DLD1 (cell line): ENCODE measurements at regions not wholly inside any gene's neighbourhood (a gene's known extent, or its start where the extent isn't known, plus 50 kb on each side); places are given as distances from the start of the nearest gene placed in this dataset.

Experiments
- in situ Hi-C: cut with HindIII; loops from 2 replicates; pipeline ENCODE4 v1.10.0; 2017; ENCODE audit warnings: low sequenced_read_pairs

- in situ Hi-C loops, result no loop called here
Observed at GRCh38 chr1:218633238-218633988, 288.3 kb downstream of the TGFB2 start.

GRCh38 chr1:218634212-218634611, 289.1 kb downstream of the TGFB2 start:
- in situ Hi-C loops, result no loop called here

GRCh38 chr1:218636548-218636947, 291.4 kb downstream of the TGFB2 start:
- in situ Hi-C loops, result no loop called here

DNA sequence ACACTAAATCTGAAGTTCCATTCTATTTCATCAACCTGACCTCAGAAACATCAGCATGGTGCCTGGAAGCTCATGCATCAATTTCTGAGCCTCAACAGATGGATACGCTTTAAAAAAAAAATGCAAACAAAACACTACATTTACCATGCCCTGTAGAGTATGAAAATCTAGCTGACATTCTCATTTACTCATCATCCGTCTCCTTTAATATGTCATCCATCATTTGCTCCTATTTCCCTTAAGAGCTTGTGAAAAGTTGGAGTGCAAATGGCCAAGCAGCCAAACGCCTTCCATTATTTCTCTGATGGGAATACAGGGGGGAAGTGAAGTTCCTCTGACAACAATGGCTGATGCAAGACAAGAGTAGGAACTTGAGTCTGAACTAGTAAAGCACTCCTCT, 295.0 kb downstream of the TGFB2 start:
- in situ Hi-C loops, result no loop called here

- in situ Hi-C loops, result no loop called here
Observed at GRCh38 chr1:218642033-218642948, 297.2 kb downstream of the TGFB2 start.

- in situ Hi-C loops, result no loop called here
Observed at GRCh38 chr1:218643281-218643680, 298.1 kb downstream of the TGFB2 start.

DNA sequence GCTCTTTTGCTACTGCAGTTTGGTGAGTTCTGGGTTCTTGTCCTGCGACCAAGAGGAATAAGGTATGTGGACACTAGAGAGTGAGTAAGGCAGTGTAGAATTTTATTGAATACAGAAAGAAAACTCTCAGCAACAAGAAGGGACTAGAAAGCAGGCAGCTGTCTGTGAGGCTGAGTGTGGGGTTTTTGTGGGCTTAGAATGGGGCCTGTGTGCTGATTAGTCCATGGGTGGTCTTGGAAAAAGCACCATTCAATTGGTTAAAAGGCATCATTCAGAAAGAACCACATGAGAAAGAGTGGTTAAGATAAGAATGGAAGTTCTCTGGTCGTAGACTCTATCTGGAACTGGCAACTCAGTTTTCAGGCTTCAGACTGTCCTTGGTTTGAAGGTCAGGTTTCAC, 298.8 kb downstream of the TGFB2 start:
- in situ Hi-C loops, result no loop called here

- in situ Hi-C loops, result no loop called here
Observed at GRCh38 chr1:218646288-218646687, 301.2 kb downstream of the TGFB2 start.

- in situ Hi-C loops, result no loop called here
Observed at GRCh38 chr1:218656301-218657037, 311.3 kb downstream of the TGFB2 start.

DNA sequence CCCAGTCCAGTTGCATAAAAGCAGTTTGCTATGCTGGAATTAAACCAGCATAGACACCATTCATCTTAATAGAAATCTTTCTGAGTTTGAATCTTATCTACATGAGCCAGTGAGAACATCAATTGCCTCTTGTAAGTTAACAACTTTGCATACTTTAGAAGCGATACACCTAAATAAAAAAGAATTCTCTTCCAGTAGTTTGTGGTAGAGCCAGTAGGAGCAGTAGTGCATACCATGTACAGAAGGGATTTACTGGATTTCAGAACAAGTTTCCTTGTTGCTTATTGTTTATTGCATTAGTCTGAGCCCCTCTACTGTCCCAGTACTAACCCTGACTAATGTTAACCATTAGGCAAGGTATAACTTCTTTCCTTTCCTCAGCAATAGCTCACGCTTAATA, 313.1 kb downstream of the TGFB2 start:
- in situ Hi-C loops, result no loop called here

DNA sequence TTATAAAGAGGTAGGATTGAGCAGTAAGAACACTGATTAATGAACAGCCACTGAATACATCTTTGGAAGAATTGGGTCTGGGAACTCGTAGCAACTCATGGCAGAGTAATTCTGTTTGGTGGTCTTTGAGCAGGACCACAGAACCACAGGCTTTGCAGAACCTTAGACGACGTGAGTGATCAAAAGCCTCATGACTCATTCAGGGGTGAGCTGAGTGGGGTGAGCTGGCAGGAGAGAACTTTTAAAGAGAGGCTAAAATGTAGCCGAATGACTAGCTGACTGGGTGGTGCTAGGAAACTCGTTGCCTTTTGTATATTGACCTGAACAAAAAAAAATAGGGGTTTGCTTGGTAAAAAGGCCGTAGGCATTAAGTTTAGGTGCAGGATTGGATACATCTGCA, 313.8 kb downstream of the TGFB2 start:
- in situ Hi-C loops, result no loop called here

DNA sequence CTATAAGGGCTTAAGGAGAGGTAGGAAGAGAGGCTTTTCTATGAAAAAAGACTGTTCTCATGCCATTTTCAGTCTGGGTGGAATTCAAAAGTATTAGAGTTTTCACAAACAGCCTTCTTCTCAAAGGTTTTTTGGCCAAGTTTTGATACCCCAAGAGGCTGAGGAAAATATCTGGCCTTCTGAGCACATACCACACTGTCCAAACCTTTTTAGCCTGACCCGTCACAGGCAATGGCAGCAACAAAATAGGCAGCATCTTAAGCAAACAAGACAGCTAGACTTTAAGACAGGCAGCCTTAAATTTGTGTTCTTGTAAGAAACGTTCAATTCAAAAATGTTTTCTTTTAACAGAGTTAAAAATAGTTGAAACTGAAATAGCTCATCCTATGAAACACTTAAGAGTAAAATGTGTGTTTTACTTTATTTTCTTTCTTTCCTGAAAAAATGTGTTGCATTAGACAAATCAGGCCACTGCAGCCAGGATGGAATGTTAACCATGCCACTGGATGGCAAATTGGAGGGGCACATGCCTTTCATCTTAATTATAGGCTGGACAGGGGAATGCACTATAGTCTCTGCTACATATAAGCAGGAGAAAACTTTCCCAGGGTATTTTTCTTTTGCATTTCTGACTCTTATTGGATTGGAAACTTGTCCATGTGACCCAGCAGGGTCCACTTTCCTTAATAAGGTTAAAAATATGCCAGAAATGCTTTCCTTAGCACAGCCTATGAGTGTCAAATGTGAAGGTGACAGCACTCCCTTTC, 315.0 kb downstream of the TGFB2 start:
- in situ Hi-C loops, result no loop called here

DNA sequence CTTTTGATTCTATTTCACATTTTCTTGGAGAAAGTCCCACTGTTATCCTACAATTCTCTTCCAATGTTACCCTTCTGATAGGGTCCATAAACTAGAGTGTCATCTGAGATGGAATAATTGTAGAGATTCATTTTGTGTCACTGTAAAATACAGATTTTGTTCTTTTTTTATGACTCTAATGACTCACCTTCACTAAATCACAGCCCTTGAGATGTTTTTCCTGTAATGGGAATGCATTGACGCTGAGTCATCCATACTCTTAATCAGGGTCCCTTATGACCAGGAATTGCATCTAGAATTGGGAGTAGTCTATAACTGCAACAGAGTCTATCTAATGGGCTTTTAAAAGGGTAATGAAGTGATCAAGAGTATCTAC, 315.5 kb downstream of the TGFB2 start:
- in situ Hi-C loops, result no loop called here

DNA sequence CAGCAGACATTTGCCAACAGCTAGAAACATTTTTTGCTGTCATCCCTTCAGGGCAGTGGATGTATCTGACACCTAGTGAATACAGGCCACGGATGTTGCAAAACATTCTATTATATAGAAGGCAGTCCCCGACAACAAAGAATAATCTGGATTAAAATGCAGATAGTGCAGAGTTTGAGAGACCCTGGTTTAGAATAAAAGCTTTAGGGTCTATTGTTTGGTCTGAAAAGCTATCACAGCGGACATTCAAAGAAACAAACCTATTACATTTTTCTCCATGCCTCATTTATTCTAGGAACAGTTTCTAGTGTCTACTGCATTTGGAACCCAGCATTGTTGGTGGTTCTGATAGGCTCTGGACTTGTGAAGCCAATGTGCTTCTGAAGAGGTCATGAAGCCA, 316.3 kb downstream of the TGFB2 start:
- in situ Hi-C loops, result no loop called here

- in situ Hi-C loops, result no loop called here
Observed at GRCh38 chr1:218664385-218665170, 319.4 kb downstream of the TGFB2 start.

- in situ Hi-C loops, result no loop called here
Observed at GRCh38 chr1:218665221-218665620, 320.1 kb downstream of the TGFB2 start.

- in situ Hi-C loops, result no loop called here
Observed at GRCh38 chr1:218666263-218666662, 321.1 kb downstream of the TGFB2 start.

- in situ Hi-C loops, result no loop called here
Observed at GRCh38 chr1:218667781-218668516, 322.8 kb downstream of the TGFB2 start.

GRCh38 chr1:218669431-218669830, 324.3 kb downstream of the TGFB2 start:
- in situ Hi-C loops, result no loop called here
